Fibroblast of lung (primary cell): ENCODE measurements at regions not wholly inside any gene's neighbourhood (a gene's known extent, or its start where the extent isn't known, plus 50 kb on each side); places are given as distances from the start of the nearest gene placed in this dataset.
"Not testable (repeated sequence)": the region's sequence is repeated elsewhere in the genome, so short reads cannot be mapped to it uniquely, and the experiment has no call there.

Experiments
- DNase-seq, 2 donors: peaks; one replicate each; pipeline versions ENCODE4 v3.0.0 to v3.0.0-alpha.2; 2010; ENCODE audit warnings: low read depth in 2 of 2
- H2AFZ ChIP-seq: 2 replicates; pipeline ENCODE4 v1.5.1; 2012; ENCODE audit warnings: low read length, control low read depth, inconsistent platforms
- H3K27ac ChIP-seq: 2 replicates; pipeline ENCODE4 v1.5.1; 2011; ENCODE audit warnings: low read length, control low read depth; ENCODE audit not compliant: insufficient read depth
- H3K27me3 ChIP-seq: 2 replicates; pipeline ENCODE4 v1.5.1; 2011; ENCODE audit warnings: mild to moderate bottlenecking, low read length; ENCODE audit not compliant: control insufficient read depth, insufficient read depth
- H3K36me3 ChIP-seq: 2 replicates; pipeline ENCODE4 v1.5.1; 2011; ENCODE audit warnings: low read length; ENCODE audit not compliant: control insufficient read depth, insufficient read depth
- H3K4me1 ChIP-seq: 2 replicates; pipeline ENCODE4 v1.5.1; 2011; ENCODE audit warnings: low read length; ENCODE audit not compliant: control insufficient read depth, insufficient read depth; ENCODE audit errors: extremely low read depth
- H3K4me2 ChIP-seq: 2 replicates; pipeline ENCODE4 v1.5.1; 2011; ENCODE audit warnings: low read length, control low read depth; ENCODE audit not compliant: insufficient read depth; ENCODE audit errors: extremely low read depth
- H3K4me3 ChIP-seq, 4 experiments: fragments of 200-600 bp in 1 of 4; sonication (generic) in 1 of 4; replicated peaks in 1 of 4; 2 replicates each; pipeline ENCODE4 v1.5.1; 2011 to 2016; ENCODE audit warnings: low read length in 4 of 4, low read depth in 3 of 4, mild to moderate bottlenecking in 3 of 4, control low read depth in 2 of 4, inconsistent platforms in 1 of 4, mixed read lengths in 1 of 4; ENCODE audit not compliant: insufficient read depth in 1 of 4; ENCODE audit errors: control extremely low read depth in 1 of 4
- H3K79me2 ChIP-seq: 2 replicates; pipeline ENCODE4 v1.5.1; 2012; ENCODE audit warnings: mild to moderate bottlenecking, low read length, inconsistent platforms; ENCODE audit not compliant: control insufficient read depth, insufficient read depth
- H3K9ac ChIP-seq: 2 replicates; pipeline ENCODE4 v1.5.1; 2011; ENCODE audit warnings: mild to moderate bottlenecking, low read length, control low read depth; ENCODE audit not compliant: insufficient read depth
- H3K9me3 ChIP-seq: 2 replicates; pipeline ENCODE4 v1.5.1; 2012; ENCODE audit warnings: low read depth, low read length; ENCODE audit not compliant: control insufficient read depth, insufficient read depth
- H4K20me1 ChIP-seq: 2 replicates; pipeline ENCODE4 v1.5.1; 2011; ENCODE audit warnings: low read length; ENCODE audit not compliant: control insufficient read depth, insufficient read depth; ENCODE audit errors: extremely low read depth
- EZH2 ChIP-seq: IDR thresholded peaks from 2 replicates; pipeline ENCODE4 v1.5.1; 2012; ENCODE audit warnings: low read length, control low read depth, mild to moderate bottlenecking; ENCODE audit errors: missing control alignments
- TF ChIP-seq, protein P1 (sequence below), 2 donors: IDR thresholded peaks in 1 of 2; conservative IDR thresholded peaks in 1 of 2; 1 replicate in 1 of 2; 2 replicates in 1 of 2; pipeline ENCODE4 v1.5.1; 2011 to 2012; ENCODE audit warnings: low read length in 2 of 2, control low read depth in 1 of 2, inconsistent platforms in 1 of 2, low read depth in 1 of 2, mild to moderate bottlenecking in 1 of 2

DNA sequence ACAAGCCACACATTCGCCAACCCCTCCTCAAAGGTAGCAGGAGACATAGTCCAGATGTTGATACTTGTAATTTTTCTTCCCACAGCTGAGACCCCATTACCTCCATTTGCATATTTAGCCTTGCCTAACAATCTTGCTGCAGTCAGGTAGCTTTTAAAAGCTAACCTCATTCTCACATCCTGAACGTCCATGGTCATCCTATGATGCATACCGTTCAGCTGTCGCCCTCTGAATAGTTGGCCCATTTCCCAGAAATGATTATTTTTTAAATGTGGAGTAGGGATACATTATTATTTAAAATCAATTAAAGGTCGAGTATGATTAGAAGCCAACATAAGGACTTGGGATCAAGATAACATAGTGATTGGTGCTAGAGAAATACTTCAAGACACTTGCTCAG is 165.0 kb downstream of the MEX3B start:
- H3K36me3 ChIP-seq, result no peaks in the 10 kb centered on the region
- no peak overlapping the region for H3K4me2 ChIP-seq
- H3K79me2 ChIP-seq, result no peaks in the 10 kb centered on the region
- H3K4me1 ChIP-seq, result no peaks in the 10 kb centered on the region
- no peak overlapping the region for H3K9ac ChIP-seq
- H3K4me3 ChIP-seq, result no peak overlapping the region
- H3K9me3 ChIP-seq, result no peaks in the 10 kb centered on the region
- no peak for TF ChIP-seq EZH2
- TF ChIP-seq, protein P1, sequence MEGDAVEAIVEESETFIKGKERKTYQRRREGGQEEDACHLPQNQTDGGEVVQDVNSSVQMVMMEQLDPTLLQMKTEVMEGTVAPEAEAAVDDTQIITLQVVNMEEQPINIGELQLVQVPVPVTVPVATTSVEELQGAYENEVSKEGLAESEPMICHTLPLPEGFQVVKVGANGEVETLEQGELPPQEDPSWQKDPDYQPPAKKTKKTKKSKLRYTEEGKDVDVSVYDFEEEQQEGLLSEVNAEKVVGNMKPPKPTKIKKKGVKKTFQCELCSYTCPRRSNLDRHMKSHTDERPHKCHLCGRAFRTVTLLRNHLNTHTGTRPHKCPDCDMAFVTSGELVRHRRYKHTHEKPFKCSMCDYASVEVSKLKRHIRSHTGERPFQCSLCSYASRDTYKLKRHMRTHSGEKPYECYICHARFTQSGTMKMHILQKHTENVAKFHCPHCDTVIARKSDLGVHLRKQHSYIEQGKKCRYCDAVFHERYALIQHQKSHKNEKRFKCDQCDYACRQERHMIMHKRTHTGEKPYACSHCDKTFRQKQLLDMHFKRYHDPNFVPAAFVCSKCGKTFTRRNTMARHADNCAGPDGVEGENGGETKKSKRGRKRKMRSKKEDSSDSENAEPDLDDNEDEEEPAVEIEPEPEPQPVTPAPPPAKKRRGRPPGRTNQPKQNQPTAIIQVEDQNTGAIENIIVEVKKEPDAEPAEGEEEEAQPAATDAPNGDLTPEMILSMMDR (conservative IDR thresholded peaks at IDR 0.05 in 1 of 2, IDR thresholded peaks at IDR 0.05 in 1 of 2; ENCODE audit: low read depth in 1 of 2, low read length in 2 of 2), result no peak
- no peaks in the 10 kb centered on the region for H4K20me1 ChIP-seq
- no peak overlapping the region for H3K27ac ChIP-seq
- peak in 1 of 2 donors; percentile 43 for DNase-seq
- no peak overlapping the region for H2AFZ ChIP-seq
- no peaks in the 10 kb centered on the region for H3K27me3 ChIP-seq

DNA sequence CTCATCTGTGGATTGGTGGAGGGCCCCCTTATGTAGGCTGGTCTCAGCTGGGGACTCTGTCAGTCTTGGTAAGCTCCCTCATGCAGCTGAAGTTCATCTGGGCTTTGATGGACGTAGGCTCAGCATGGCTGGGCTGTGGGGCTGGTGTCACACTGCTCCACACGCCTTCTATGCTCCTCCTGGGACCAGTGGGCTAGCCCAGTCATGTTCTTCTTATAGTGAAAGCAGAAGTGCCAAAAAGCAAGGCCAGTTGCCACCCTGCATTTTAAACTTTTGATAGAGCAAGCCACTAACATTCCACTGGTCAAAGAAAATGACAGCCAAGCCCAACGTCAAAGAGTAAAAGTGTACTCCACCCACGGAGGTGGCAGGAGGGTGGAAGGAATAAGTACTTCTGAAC is 165.5 kb downstream of the MEX3B start:
- DNase-seq, result no peak
- Histone ChIP-seq H3K27me3 (no peaks in the 10 kb centered on the region), H4K20me1 (no peaks in the 10 kb centered on the region), H3K36me3 (no peaks in the 10 kb centered on the region), H3K27ac (no peak overlapping the region), H3K4me2 (no peak overlapping the region), H3K9ac (no peak overlapping the region), H3K79me2 (no peaks in the 10 kb centered on the region), H3K4me3 (no peak overlapping the region), H3K4me1 (no peaks in the 10 kb centered on the region), H3K9me3 (no peaks in the 10 kb centered on the region), H2AFZ (no peak overlapping the region)
- TF ChIP-seq, protein P1 (conservative IDR thresholded peaks at IDR 0.05 in 1 of 2, IDR thresholded peaks at IDR 0.05 in 1 of 2; ENCODE audit: low read depth in 1 of 2, low read length in 2 of 2), result no peak

DNA sequence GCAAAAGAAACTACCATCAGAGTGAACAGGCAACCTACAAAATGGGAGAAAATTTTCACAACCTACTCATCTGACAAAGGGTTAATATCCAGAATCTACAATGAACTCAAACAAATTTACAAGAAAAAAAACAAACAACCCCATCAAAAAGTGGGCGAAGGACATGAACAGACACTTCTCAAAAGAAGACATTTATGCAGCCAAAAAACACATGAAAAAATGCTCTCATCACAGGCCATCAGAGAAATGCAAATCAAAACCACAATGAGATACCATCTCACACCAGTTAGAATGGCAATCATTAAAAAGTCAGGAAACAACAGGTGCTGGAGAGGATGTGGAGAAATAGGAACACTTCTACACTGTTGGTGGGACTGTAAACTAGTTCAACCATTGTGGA is 170.1 kb downstream of the MEX3B start:
- not testable (repeated sequence) for H2AFZ ChIP-seq, H3K9ac ChIP-seq, H3K27ac ChIP-seq, DNase-seq, H3K27me3 ChIP-seq, H3K4me1 ChIP-seq, H4K20me1 ChIP-seq, H3K9me3 ChIP-seq, H3K4me3 ChIP-seq, H3K4me2 ChIP-seq, H3K79me2 ChIP-seq, H3K36me3 ChIP-seq

DNA sequence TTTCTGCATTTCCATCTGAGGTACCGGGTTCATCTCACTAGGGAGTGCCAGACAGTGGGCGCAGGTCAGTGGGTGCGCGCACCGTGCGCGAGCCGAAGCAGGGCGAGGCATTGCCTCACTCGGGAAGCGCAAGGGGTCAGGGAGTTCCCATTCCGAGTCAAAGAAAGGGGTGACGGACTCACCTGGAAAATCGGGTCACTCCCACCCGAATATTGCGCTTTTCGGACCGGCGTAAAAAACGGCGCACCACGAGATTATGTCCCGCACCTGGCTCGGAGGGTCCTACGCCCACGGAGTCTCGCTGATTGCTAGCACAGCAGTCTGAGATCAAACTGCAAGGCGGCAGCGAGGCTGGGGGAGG is 175.1 kb downstream of the MEX3B start:
- H3K4me1 ChIP-seq, H3K4me2 ChIP-seq, DNase-seq, H4K20me1 ChIP-seq, H3K27ac ChIP-seq, H3K9me3 ChIP-seq, H2AFZ ChIP-seq, H3K36me3 ChIP-seq, H3K27me3 ChIP-seq, H3K79me2 ChIP-seq, H3K4me3 ChIP-seq, H3K9ac ChIP-seq: not testable (repeated sequence)

DNA sequence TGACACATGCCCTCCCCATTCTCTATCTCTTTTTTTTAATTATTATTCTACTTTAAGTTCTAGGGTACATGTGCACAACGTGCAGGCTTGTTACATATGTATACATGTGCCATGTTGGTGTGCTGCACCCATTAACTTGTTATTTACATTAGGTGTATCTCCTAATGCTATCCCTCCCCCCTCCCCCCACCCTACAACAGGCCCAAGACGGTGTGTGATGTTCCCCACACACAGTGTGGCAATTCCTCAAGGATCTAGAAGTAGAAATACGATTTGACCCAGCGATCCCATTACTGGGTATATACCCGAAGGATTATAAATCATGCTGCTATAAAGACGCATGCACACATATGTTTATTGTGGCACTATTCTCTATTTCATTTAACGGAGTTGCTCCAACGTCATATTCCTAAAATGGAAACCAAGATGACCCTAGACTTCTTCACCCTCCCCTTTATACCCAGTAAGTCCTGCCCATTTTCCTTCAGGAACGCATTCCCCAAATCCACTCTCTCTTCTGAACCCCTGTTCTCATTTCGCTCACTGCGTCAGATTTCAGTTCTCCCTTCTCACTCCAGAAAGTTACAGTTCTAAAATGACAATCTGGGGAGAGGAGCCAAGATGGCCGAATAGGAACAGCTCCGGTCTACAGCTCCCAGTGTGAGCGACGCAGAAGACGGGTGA is 175.6 kb downstream of the MEX3B start:
- not testable (repeated sequence) for H3K27ac ChIP-seq, H3K9ac ChIP-seq, DNase-seq, H3K36me3 ChIP-seq, H3K4me1 ChIP-seq, H3K9me3 ChIP-seq, H3K4me2 ChIP-seq, H2AFZ ChIP-seq, H3K4me3 ChIP-seq, H3K79me2 ChIP-seq, H3K27me3 ChIP-seq, H4K20me1 ChIP-seq
